Gastrocnemius medialis (tissue), 4 donors: ENCODE measurements at regions not wholly inside any gene's neighbourhood (a gene's known extent, or its start where the extent isn't known, plus 50 kb on each side); places are given as distances from the start of the nearest gene placed in this dataset.

Experiments used
- POLR2A ChIP-seq, 2 donors: fragments of 450-650 bp; IDR thresholded peaks; one replicate each; pipeline ENCODE4 v1.6.1; 2017; ENCODE audit warnings: antibody characterized with exemption in 2 of 2, mild to moderate bottlenecking in 2 of 2, moderate library complexity in 2 of 2
- TF ChIP-seq, protein P1 (sequence below), 5 experiments: fragments of 450-650 bp in 3 of 5; fragments of 200-600 bp in 2 of 5; sonication (generic) in 2 of 5; IDR thresholded peaks in 4 of 5; conservative IDR thresholded peaks in 1 of 5; 1 replicate in 4 of 5; 2 replicates in 1 of 5; pipeline ENCODE4 v1.5.1; 2016 to 2019; ENCODE audit warnings: antibody characterized with exemption in 5 of 5, mild to moderate bottlenecking in 3 of 5, moderate library complexity in 3 of 5

DNA sequence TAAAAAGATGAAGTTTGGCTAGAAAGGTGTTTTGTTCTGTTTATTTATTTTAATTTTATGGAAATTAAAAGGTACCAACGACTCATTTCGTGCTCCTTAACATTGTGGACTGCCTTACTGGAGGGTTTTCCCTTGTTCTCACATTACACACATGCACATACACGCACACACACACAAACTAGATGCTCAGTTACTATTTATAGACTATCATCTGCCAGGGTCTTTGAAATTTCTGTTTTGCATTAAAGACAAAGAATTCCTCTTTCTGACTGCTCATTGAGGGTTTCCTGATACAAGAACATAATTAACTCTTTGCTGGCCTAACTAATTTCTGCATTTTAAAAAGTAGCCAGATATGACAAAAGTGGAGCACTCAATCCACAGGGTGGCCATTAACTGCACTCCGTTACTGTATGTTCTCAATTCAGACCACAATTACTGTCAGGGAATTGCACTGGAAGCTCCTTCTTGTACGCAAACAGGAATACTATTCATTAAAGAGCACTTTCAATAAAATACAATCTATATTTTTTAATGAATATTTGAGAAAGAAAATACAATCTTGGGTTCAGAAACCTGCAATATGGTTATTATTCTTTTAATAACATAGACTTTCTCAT, 366.9 kb upstream of the GALNT5 start:
- TF ChIP-seq POLR2A (IDR thresholded peaks at IDR 0.05), result no peak
- TF ChIP-seq, protein P1, sequence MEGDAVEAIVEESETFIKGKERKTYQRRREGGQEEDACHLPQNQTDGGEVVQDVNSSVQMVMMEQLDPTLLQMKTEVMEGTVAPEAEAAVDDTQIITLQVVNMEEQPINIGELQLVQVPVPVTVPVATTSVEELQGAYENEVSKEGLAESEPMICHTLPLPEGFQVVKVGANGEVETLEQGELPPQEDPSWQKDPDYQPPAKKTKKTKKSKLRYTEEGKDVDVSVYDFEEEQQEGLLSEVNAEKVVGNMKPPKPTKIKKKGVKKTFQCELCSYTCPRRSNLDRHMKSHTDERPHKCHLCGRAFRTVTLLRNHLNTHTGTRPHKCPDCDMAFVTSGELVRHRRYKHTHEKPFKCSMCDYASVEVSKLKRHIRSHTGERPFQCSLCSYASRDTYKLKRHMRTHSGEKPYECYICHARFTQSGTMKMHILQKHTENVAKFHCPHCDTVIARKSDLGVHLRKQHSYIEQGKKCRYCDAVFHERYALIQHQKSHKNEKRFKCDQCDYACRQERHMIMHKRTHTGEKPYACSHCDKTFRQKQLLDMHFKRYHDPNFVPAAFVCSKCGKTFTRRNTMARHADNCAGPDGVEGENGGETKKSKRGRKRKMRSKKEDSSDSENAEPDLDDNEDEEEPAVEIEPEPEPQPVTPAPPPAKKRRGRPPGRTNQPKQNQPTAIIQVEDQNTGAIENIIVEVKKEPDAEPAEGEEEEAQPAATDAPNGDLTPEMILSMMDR (IDR thresholded peaks at IDR 0.05 in 4 of 5, conservative IDR thresholded peaks at IDR 0.05 in 1 of 5), result no peak
